ENCODE measurements at regions not wholly inside any gene's neighbourhood (a gene's known extent, or its start where the extent isn't known, plus 50 kb on each side); places are given as distances from the start of the nearest gene placed in this dataset.

DNA sequence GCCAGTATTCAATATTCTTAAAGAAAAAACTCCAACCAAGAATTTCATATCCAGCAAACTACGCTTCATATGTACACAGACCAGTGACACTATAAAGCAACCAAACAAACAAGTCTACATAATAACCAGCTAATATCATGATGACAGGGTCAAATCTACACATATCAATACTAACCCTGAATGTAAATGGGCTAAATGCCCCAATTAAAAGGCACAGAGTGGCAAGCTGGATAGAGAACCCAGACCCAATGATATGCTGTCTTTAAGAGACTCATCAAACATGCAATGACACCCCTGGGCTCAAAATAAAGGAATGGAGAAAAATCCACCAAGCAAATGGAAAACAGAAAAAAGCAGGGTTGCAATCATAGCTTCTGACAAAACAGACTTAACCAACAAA lies 218.1 kb upstream of the NFE2L3 start:
- H3K36me3 ChIP-seq (ENCODE audit: insufficient read depth, low read length), result no peaks in the 10 kb centered on the region
- no peak overlapping the region for H3K4me3 ChIP-seq (ENCODE audit: low read length)
- no peaks in the 10 kb centered on the region for H3K27me3 ChIP-seq (ENCODE audit: low read length)
- H3K79me2 ChIP-seq (ENCODE audit: low read length), result no peaks in the 10 kb centered on the region
- no peak for DNase-seq
- no peaks in the 10 kb centered on the region for H3K4me1 ChIP-seq (ENCODE audit: low read length)
- H3K4me2 ChIP-seq (ENCODE audit: low read depth, low read length, poor library complexity, severe bottlenecking), result no peak overlapping the region
- no peaks in the 10 kb centered on the region for H3K9me3 ChIP-seq (ENCODE audit: low read length)
- no peaks in the 10 kb centered on the region for H4K20me1 ChIP-seq (ENCODE audit: insufficient read depth, low read depth, low read length)
- H3K27ac ChIP-seq (ENCODE audit: low read length), result no peak overlapping the region
- H2AFZ ChIP-seq (ENCODE audit: low read length), result no peak overlapping the region
- no peak overlapping the region for H3K9ac ChIP-seq (ENCODE audit: low read length)
- H3K9me2 ChIP-seq (replicated peaks; ENCODE audit: insufficient read depth, low read length), result no peaks in the 10 kb centered on the region

DNA sequence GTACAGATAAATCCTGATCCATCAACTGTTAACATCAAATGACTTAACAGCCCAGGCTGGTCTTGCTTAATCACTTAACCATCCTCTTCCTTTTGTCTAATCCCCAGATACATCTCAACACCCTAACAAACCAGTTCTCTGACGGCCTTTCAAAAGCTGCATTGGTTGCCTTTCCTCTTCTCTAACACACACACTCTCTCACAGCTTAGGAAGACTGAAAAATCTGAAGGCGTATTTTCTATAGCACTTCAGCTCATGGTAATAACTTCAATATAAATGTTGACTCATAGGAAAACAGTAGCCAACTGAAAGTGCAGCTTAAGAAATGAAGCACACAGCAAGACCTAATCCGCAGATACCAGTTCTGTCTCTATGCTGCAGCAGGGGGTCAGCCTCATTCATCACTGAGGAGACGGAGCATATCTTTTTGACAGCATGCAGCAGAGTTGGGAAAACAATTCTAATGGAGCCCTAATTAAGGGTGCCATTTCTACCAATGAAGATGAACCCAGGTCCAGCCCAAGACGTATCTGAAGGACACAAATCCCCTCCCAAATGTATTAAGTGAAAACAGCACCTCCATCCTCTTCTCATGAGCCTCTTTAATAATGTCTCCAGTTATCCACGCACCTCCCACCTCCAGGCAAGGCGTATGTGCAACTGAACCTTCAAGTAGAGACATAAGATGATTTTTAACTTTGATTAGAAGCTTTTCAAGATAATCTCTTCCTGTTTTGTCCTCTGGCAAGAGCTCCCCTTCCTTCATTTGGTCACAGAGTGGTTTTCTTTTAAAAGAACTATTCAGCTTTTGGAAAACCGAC lies 211.7 kb upstream of the NFE2L3 start:
- H4K20me1 ChIP-seq (ENCODE audit: insufficient read depth, low read depth, low read length), result no peaks in the 10 kb centered on the region
- H3K27me3 ChIP-seq (ENCODE audit: low read length), result no peaks in the 10 kb centered on the region
- H3K4me1 ChIP-seq (ENCODE audit: low read length), result no peaks in the 10 kb centered on the region
- no peaks in the 10 kb centered on the region for H3K9me2 ChIP-seq (replicated peaks; ENCODE audit: insufficient read depth, low read length)
- no peaks in the 10 kb centered on the region for H3K79me2 ChIP-seq (ENCODE audit: low read length)
- no peaks in the 10 kb centered on the region for H3K9me3 ChIP-seq (ENCODE audit: low read length)
- no peak overlapping the region for H3K9ac ChIP-seq (ENCODE audit: low read length)
- H2AFZ ChIP-seq (ENCODE audit: low read length), result no peak overlapping the region
- DNase-seq, result no peak
- no peak overlapping the region for H3K4me2 ChIP-seq (ENCODE audit: low read depth, low read length, poor library complexity, severe bottlenecking)
- H3K4me3 ChIP-seq (ENCODE audit: low read length), result no peak overlapping the region
- no peak overlapping the region for H3K27ac ChIP-seq (ENCODE audit: low read length)
- H3K36me3 ChIP-seq (ENCODE audit: insufficient read depth, low read length), result no peaks in the 10 kb centered on the region

DNA sequence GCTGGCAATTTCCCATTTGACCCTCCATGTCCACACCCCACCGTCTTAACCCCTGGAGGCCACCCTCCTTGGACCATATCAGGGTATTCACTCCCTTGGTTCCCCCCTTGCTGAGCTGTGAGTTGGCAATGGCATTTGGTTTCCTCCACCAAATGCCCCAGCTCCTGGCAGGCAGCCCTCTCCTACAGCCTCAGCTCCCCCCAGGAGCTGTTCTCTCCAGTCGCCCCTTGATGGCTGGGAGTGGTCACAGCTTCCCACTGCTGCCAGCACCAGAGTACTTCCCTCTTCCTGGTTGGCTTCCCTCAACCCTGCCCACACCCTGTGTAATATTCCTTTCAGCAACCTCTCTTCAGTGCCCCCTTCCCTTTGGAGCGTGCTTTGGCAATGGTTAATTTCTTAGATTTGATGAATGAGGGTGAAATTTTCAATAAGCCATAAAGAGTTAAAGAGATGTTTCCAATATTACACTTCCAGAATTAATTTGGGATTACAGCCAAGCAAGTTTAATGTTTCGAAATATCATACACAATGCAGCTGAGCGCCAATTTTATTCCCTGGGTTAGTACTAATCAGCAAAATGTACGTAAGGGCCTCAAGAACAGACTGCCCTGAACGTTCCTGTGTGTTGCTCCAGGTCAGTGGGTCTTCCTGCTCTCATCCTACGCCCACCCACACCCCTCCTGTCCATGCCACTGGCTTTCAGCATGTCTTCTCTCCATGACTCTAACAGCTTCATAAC lies 207.1 kb upstream of the NFE2L3 start:
- H3K4me3 ChIP-seq (ENCODE audit: low read length), result no peak overlapping the region
- no peak overlapping the region for H3K4me2 ChIP-seq (ENCODE audit: low read depth, low read length, poor library complexity, severe bottlenecking)
- no peak overlapping the region for H2AFZ ChIP-seq (ENCODE audit: low read length)
- H4K20me1 ChIP-seq (ENCODE audit: insufficient read depth, low read depth, low read length), result no peaks in the 10 kb centered on the region; the same call in 1 of the 2 replicates
- H3K27ac ChIP-seq (ENCODE audit: low read length), result no peak overlapping the region
- no peaks in the 10 kb centered on the region for H3K9me2 ChIP-seq (replicated peaks; ENCODE audit: insufficient read depth, low read length)
- no peaks in the 10 kb centered on the region for H3K27me3 ChIP-seq (ENCODE audit: low read length)
- H3K4me1 ChIP-seq (ENCODE audit: low read length), result peaks cover 25% of the 10 kb centered on the region
- DNase-seq, result no peak
- no peaks in the 10 kb centered on the region for H3K79me2 ChIP-seq (ENCODE audit: low read length)
- no peaks in the 10 kb centered on the region for H3K36me3 ChIP-seq (ENCODE audit: insufficient read depth, low read length)
- no peaks in the 10 kb centered on the region for H3K9me3 ChIP-seq (ENCODE audit: low read length)
- H3K9ac ChIP-seq (ENCODE audit: low read length), result no peak overlapping the region

DNA sequence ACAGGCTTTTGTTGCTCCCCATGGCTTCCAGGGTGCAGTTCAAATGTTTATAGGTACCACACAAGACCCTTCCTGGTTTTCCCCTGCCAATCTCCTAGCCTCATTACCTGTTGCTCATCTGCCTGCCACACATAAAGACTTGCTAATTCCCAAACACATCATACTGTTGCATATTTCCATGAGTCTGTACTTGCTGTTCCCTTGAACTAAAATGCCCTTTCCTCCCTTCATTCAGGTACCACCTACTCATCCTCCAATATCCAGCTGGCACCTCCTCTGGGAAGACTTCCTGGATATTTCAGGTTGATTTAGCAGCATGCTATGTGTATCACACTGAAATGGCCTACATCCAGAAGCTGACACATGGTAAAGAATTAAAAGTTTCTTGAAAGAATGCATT lies 206.4 kb upstream of the NFE2L3 start:
- Histone ChIP-seq H3K9ac (ENCODE audit: low read length) (no peak overlapping the region), H3K4me3 (ENCODE audit: low read length) (no peak overlapping the region), H3K27me3 (ENCODE audit: low read length) (no peaks in the 10 kb centered on the region), H3K4me1 (ENCODE audit: low read length) (peaks cover 31% of the 10 kb centered on the region), H3K4me2 (ENCODE audit: low read depth, low read length, poor library complexity, severe bottlenecking) (no peak overlapping the region), H3K9me3 (ENCODE audit: low read length) (no peaks in the 10 kb centered on the region), H3K9me2 (replicated peaks; ENCODE audit: insufficient read depth, low read length) (no peaks in the 10 kb centered on the region), H3K36me3 (ENCODE audit: insufficient read depth, low read length) (no peaks in the 10 kb centered on the region), H3K27ac (ENCODE audit: low read length) (no peak overlapping the region), H4K20me1 (ENCODE audit: insufficient read depth, low read depth, low read length) (no peaks in the 10 kb centered on the region; the same call in 1 of the 2 replicates), H3K79me2 (ENCODE audit: low read length) (no peaks in the 10 kb centered on the region), H2AFZ (ENCODE audit: low read length) (no peak overlapping the region)
- no peak for DNase-seq

DNA sequence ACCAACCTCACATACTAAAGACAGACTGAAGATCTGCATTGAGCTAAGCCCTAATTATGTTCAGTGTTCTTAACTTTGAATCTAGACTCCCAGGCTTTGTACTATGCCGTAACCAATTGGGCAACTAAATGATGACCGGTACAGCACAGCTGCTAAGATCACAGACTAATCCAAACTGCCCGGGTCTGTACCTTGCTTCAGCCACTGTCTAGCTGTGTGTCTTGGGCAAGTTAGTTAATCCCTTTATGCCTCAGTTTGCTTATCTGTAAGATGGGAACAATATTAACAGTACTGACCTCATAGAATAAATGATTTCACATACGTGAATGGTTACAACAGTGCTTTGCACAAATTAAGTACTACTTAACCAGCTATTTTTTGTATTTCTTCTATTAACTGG lies 205.8 kb upstream of the NFE2L3 start:
- Histone ChIP-seq H2AFZ (ENCODE audit: low read length) (no peak overlapping the region), H3K36me3 (ENCODE audit: insufficient read depth, low read length) (no peaks in the 10 kb centered on the region), H3K9me3 (ENCODE audit: low read length) (no peaks in the 10 kb centered on the region), H4K20me1 (ENCODE audit: insufficient read depth, low read depth, low read length) (no peaks in the 10 kb centered on the region; the same call in 1 of the 2 replicates), H3K9me2 (replicated peaks; ENCODE audit: insufficient read depth, low read length) (no peaks in the 10 kb centered on the region), H3K27me3 (ENCODE audit: low read length) (no peaks in the 10 kb centered on the region), H3K4me2 (ENCODE audit: low read depth, low read length, poor library complexity, severe bottlenecking) (no peak overlapping the region), H3K4me3 (ENCODE audit: low read length) (no peak overlapping the region), H3K27ac (ENCODE audit: low read length) (no peak overlapping the region), H3K4me1 (ENCODE audit: low read length) (peaks cover 35% of the 10 kb centered on the region), H3K79me2 (ENCODE audit: low read length) (no peaks in the 10 kb centered on the region), H3K9ac (ENCODE audit: low read length) (no peak overlapping the region)
- no peak for DNase-seq

DNA sequence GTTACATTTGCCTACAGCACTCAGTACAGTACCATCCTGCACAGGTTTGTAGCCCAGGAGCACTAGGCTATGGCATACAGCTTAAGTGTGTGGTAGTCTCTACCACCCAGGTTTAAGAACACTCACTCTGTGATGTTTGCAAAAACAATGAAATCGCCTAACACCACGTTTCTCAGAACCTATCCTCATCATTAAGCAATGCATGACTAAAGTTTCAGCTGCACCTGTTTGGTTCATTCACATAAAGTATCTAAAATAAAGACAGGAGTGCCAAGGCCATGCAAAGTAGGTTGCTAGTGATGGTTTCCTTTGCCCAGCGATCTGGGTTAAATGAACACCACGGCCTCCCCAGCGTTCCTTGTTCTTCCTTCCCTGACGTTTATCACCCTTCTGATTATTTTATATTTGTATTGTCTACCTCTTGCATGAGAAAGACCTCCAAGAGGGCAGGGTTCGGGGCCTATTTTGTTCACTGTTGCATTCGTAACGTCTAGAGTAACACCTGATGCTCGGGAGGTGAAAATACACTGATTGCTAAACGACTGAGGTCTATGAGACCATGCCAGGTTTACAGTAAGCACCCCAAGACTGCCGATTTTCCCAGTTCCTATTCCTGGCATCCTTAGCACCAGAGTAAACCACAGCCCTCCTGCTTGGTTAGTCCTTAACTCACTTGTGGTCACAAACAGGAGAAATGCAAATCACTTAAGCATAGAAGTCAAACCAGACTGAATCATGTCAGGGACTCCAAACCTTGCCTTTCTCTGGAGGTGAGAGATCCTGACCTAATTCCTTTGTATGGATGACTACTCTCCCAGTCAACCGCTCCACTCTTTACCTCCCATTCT lies 204.1 kb upstream of the NFE2L3 start:
- no peak overlapping the region for H3K4me2 ChIP-seq (ENCODE audit: low read depth, low read length, poor library complexity, severe bottlenecking)
- no peaks in the 10 kb centered on the region; the same call in 1 of the 2 replicates for H4K20me1 ChIP-seq (ENCODE audit: insufficient read depth, low read depth, low read length)
- H3K36me3 ChIP-seq (ENCODE audit: insufficient read depth, low read length), result no peaks in the 10 kb centered on the region
- peaks cover 43% of the 10 kb centered on the region for H3K4me1 ChIP-seq (ENCODE audit: low read length)
- H2AFZ ChIP-seq (ENCODE audit: low read length), result no peak overlapping the region
- H3K9me3 ChIP-seq (ENCODE audit: low read length), result no peaks in the 10 kb centered on the region
- H3K9ac ChIP-seq (ENCODE audit: low read length), result no peak overlapping the region
- no peak overlapping the region for H3K27ac ChIP-seq (ENCODE audit: low read length)
- no peak for DNase-seq
- no peaks in the 10 kb centered on the region for H3K9me2 ChIP-seq (replicated peaks; ENCODE audit: insufficient read depth, low read length)
- no peak overlapping the region for H3K4me3 ChIP-seq (ENCODE audit: low read length)
- no peaks in the 10 kb centered on the region for H3K27me3 ChIP-seq (ENCODE audit: low read length)
- no peaks in the 10 kb centered on the region for H3K79me2 ChIP-seq (ENCODE audit: low read length)

DNA sequence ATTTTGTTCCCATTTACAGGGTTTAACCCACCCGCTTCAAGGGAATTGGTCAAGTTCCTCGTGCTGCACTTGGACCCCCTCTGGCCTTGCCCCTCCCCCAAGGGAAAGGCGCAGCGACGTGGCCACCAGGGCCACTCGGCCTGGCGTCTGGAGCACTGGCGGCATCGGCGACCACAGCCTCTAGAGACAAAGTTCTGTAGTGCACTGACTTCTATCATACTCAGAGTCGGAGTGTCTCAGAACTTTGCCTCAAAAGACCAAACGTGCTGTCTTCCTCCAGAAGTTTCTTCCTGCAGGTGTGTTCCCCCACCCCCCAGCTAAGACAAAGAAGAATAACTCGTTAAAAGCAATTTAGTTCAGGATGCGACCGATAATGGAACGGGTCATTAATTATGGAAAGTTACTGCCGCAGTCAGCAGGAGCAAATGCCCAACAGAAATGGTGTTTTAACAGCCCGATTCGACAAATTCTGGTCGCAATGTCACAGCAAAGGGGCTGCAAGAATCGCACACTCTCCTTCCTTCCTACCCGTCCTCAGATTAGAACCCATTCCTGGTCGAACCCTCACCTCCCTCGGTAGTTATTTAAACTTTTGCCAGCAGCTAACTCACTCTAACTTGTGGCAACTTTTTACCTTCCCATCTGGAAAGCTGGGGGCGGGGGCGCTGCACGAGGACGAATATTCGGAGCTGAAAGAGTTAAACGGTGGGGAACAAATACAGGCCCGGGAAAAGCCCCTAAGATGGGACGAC lies 202.1 kb upstream of the NFE2L3 start:
- Histone ChIP-seq H4K20me1 (ENCODE audit: insufficient read depth, low read depth, low read length) (no peaks in the 10 kb centered on the region; the same call in 1 of the 2 replicates), H3K4me1 (ENCODE audit: low read length) (peaks cover 43% of the 10 kb centered on the region), H3K4me3 (ENCODE audit: low read length) (peak overlapping the region; percentile 80), H3K27me3 (ENCODE audit: low read length) (no peaks in the 10 kb centered on the region), H3K9me2 (replicated peaks; ENCODE audit: insufficient read depth, low read length) (no peaks in the 10 kb centered on the region), H3K79me2 (ENCODE audit: low read length) (no peaks in the 10 kb centered on the region), H3K9me3 (ENCODE audit: low read length) (no peaks in the 10 kb centered on the region), H3K4me2 (ENCODE audit: low read depth, low read length, poor library complexity, severe bottlenecking) (peak overlapping the region; percentile 90), H3K36me3 (ENCODE audit: insufficient read depth, low read length) (no peaks in the 10 kb centered on the region), H3K9ac (ENCODE audit: low read length) (peak overlapping the region; percentile 72), H2AFZ (ENCODE audit: low read length) (no peak overlapping the region), H3K27ac (ENCODE audit: low read length) (no peak overlapping the region)
- DNase-seq, result no peak
